Thoracic aorta (tissue), 2 donors: ENCODE measurements at regions not wholly inside any gene's neighbourhood (a gene's known extent, or its start where the extent isn't known, plus 50 kb on each side); places are given as distances from the start of the nearest gene placed in this dataset.

Experiments
- ATAC-seq: fragments of 150-250 bp; one replicate; pipeline ENCODE4 v1.8.0; 2017; ENCODE audit warnings: low read depth; ENCODE audit not compliant: insufficient number of reproducible peaks, low FRiP score
- DNase-seq: peaks from one replicate; pipeline ENCODE4 v3.0.0-alpha.2; 2020; ENCODE audit warnings: low spot score
- H3K27ac ChIP-seq, 2 donors: fragments of 200-600 bp; sonication (generic); 1 replicate in 1 of 2; 2 replicates in 1 of 2; pipeline ENCODE4 v1.5.1; 2016; ENCODE audit warnings: mild to moderate bottlenecking in 2 of 2, moderate library complexity in 2 of 2
- H3K27me3 ChIP-seq: fragments of 200-600 bp; sonication (generic); replicated peaks from 2 replicates; pipeline ENCODE4 v1.6.0; 2016; ENCODE audit warnings: mild to moderate bottlenecking; ENCODE audit not compliant: insufficient read depth
- H3K36me3 ChIP-seq: fragments of 200-600 bp; sonication (generic); one replicate; pipeline ENCODE4 v1.5.1; 2016
- H3K4me1 ChIP-seq, 2 donors: fragments of 200-600 bp; sonication (generic); 1 replicate in 1 of 2; 2 replicates in 1 of 2; pipeline versions ENCODE4 v1.5.1 to v1.6.0; 2016; ENCODE audit warnings: low read depth in 2 of 2, mild to moderate bottlenecking in 1 of 2; ENCODE audit not compliant: control insufficient read depth in 1 of 2
- H3K4me3 ChIP-seq: fragments of 200-600 bp; sonication (generic); 2 replicates; pipeline ENCODE4 v1.5.1; 2016; ENCODE audit warnings: mild to moderate bottlenecking
- H3K9me3 ChIP-seq: fragments of 200-600 bp; sonication (generic); 2 replicates; pipeline ENCODE4 v1.5.1; 2016
- TF ChIP-seq, protein P1 (sequence below): fragments of 200-600 bp; sonication (generic); IDR thresholded peaks from one replicate; pipeline ENCODE4 v1.5.1; 2019; ENCODE audit warnings: antibody characterized with exemption

DNA sequence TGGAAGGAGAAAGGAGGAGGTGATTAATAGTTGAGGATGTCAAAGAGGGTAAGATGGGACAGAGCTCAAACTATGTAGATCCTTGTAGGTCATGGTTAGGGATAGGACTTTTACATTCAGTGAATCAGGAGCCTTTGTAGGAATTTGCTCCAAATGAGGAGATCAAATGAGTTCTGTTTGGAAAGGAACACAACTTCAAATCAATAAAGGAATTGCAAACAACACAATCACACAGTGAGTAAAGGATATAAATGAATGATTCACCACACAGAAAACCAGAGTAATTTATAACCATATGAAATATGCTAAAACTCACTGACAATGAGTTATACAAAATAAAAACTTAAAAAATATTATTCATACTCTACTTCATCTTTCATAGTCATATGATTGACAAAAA is 480.8 kb upstream of the EPHA7 start:
- Histone ChIP-seq H3K4me1 (no peaks in the 10 kb centered on the region), H3K27ac (no peak overlapping the region), H3K9me3 (no peaks in the 10 kb centered on the region), H3K27me3 (no peaks in the 10 kb centered on the region), H3K4me3 (no peak overlapping the region), H3K36me3 (no peaks in the 10 kb centered on the region)
- no peak for DNase-seq
- TF ChIP-seq, protein P1, sequence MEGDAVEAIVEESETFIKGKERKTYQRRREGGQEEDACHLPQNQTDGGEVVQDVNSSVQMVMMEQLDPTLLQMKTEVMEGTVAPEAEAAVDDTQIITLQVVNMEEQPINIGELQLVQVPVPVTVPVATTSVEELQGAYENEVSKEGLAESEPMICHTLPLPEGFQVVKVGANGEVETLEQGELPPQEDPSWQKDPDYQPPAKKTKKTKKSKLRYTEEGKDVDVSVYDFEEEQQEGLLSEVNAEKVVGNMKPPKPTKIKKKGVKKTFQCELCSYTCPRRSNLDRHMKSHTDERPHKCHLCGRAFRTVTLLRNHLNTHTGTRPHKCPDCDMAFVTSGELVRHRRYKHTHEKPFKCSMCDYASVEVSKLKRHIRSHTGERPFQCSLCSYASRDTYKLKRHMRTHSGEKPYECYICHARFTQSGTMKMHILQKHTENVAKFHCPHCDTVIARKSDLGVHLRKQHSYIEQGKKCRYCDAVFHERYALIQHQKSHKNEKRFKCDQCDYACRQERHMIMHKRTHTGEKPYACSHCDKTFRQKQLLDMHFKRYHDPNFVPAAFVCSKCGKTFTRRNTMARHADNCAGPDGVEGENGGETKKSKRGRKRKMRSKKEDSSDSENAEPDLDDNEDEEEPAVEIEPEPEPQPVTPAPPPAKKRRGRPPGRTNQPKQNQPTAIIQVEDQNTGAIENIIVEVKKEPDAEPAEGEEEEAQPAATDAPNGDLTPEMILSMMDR: no peak
- no peak for ATAC-seq

DNA sequence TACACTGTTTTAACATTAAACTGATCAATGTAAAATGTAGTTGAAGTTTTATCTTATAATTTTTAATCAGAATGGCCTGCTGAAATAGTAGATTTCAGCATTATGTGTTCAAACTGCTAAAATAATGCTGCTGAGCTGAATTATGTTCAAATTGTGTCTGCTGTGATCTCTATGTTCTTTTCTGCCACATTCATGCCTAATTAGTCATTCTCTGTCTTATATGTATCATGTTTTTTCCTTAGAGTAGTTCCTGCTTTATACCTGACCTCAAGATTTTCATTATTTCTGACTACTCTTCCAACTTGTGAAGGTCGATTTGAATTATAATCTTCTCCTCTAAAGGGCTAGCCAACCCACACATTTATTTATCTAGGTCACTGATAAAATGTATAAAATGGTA is 476.7 kb upstream of the EPHA7 start:
- ATAC-seq: no peak
- TF ChIP-seq, protein P1: no peak
- no peaks in the 10 kb centered on the region for H3K36me3 ChIP-seq
- H3K27ac ChIP-seq: no peak overlapping the region
- no peaks in the 10 kb centered on the region for H3K27me3 ChIP-seq
- DNase-seq: no peak
- no peak overlapping the region for H3K4me3 ChIP-seq
- H3K9me3 ChIP-seq: no peaks in the 10 kb centered on the region
- no peaks in the 10 kb centered on the region for H3K4me1 ChIP-seq

DNA sequence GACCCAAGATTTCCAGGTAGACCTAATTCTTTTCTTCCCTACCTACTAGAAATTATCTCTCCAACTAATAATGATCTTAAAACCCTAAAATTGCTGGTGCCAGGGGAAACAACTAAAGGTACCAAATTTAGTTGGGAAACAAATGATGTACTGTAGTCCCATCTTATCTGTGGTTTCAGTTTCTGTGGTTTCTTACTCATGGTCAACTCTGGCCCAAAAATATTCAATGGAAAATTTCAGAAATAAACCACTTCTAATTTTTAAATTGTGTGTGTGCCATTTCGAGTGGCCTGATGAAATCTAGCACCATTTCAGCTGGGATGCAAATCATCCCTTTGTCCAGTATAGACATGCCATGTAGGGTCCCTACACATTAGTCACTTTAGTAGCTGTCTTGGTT is 475.2 kb upstream of the EPHA7 start:
- ATAC-seq (no peak), DNase-seq (no peak)
- H3K36me3 ChIP-seq: no peaks in the 10 kb centered on the region
- H3K9me3 ChIP-seq: no peaks in the 10 kb centered on the region
- TF ChIP-seq, protein P1: no peak
- H3K4me1 ChIP-seq: no peaks in the 10 kb centered on the region
- no peak overlapping the region for H3K4me3 ChIP-seq
- no peaks in the 10 kb centered on the region for H3K27me3 ChIP-seq
- no peak overlapping the region for H3K27ac ChIP-seq

DNA sequence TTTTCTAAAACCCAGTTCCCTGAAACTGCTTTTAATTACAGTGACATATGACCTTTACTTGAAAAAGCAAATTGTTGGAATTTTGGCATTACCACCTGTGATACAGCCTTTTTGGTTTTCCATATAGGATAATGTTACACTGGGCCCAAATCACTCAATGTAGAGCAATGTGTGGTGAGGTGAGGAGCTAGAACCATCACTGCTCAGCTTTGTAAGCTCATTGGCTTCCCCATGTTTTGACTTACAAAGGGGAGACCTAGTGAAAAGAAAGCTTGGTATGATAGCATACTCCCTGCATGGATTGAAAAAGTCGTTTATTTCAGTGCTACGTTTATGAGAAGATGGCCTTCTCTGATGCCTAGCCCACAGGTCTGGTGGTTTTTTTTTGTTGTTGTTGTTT is 470.4 kb upstream of the EPHA7 start:
- H3K36me3 ChIP-seq: no peaks in the 10 kb centered on the region
- H3K9me3 ChIP-seq: no peaks in the 10 kb centered on the region
- no peak for DNase-seq
- no peak overlapping the region for H3K4me3 ChIP-seq
- no peaks in the 10 kb centered on the region for H3K4me1 ChIP-seq
- H3K27me3 ChIP-seq: no peaks in the 10 kb centered on the region
- no peak overlapping the region for H3K27ac ChIP-seq
- TF ChIP-seq, protein P1: no peak
- ATAC-seq: no peak

DNA sequence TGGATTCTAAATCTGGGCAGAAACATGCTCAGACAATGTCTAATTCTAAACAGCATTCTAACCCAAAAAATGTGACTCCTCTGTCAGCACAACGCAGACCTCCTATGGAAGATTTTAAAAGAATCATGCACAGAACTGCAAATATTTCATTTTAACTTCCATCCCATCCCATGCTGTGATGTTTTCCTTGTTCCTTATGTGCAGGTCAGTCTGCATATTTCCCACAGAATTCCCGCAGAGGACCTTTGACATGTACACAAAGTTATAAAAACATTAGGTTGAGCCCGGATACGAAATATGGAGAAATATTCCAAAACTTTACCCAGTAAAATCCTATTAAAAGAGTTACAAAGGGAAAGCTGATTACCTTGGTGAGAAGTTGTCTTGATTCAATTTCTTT is 467.1 kb upstream of the EPHA7 start:
- ATAC-seq (no peak), DNase-seq (no peak)
- Histone ChIP-seq H3K27me3 (no peaks in the 10 kb centered on the region), H3K27ac (no peak overlapping the region), H3K36me3 (no peaks in the 10 kb centered on the region), H3K9me3 (no peaks in the 10 kb centered on the region), H3K4me1 (no peaks in the 10 kb centered on the region), H3K4me3 (no peak overlapping the region)
- TF ChIP-seq, protein P1: no peak
